ENCODE measurements at regions not wholly inside any gene's neighbourhood (a gene's known extent, or its start where the extent isn't known, plus 50 kb on each side); places are given as distances from the start of the nearest gene placed in this dataset.
A peak's percentile ranks its signal among the peaks of the same experiment; 100 is the strongest.

GRCh38 chr1:243963571-243963970 lies 87.5 kb upstream of the ZBTB18 start:
- H4K8ac ChIP-seq (ENCODE audit: low read depth in 2 of 2, low read length in 2 of 2) = no peak overlapping the region
- H3K9me1 ChIP-seq (ENCODE audit: insufficient read depth, low read length) = peaks cover 2% of the 10 kb centered on the region; the same call in 1 of the 2 replicates
- ChIA-PET POLR2A (ENCODE audit: unreplicated experiment) (no interaction called here), CTCF (no interaction called here)
- in situ Hi-C loops (cut with MboI; ENCODE audit: low sequenced_read_pairs) (no loop called here), intact Hi-C loops (cut with micrococcal nuclease) (no loop called here), dilution Hi-C loops (cut with HindIII; ENCODE audit: low sequenced_read_pairs, unreplicated experiment) (no loop called here)
- H3K56ac ChIP-seq (ENCODE audit: extremely low read depth, insufficient read depth, low read length) = no peak overlapping the region
- no peak overlapping the region for H3K4me3 ChIP-seq (ENCODE audit: insufficient read depth, low read depth, low read length)
- no peak overlapping the region for H2AK9ac ChIP-seq (replicated peaks; ENCODE audit: low read depth, low read length, poor library complexity)
- no peak overlapping the region for H3K14ac ChIP-seq (replicated peaks; ENCODE audit: low read depth, low read length)
- H3K4me2 ChIP-seq (ENCODE audit: low read depth, low read length) = no peak overlapping the region
- H3K27me3 ChIP-seq (ENCODE audit: control insufficient read depth, insufficient read depth, low read length) = peaks cover 3% of the 10 kb centered on the region; the same call in 1 of the 2 replicates
- H4K20me1 ChIP-seq (ENCODE audit: insufficient read depth, low read length) = no peaks in the 10 kb centered on the region
- no CpG with 5 or more reads among the region's 3 CpGs for WGBS, 2 experiments (ENCODE audit: extremely low coverage in 2 of 2, insufficient read length in 1 of 2)
- no peaks in the 10 kb centered on the region for H3K9me3 ChIP-seq (ENCODE audit: control insufficient read depth, insufficient read depth, low read length)
- H2AFZ ChIP-seq (replicated peaks; ENCODE audit: low read length, poor library complexity) = no peak overlapping the region
- no peak overlapping the region for H2BK20ac ChIP-seq (ENCODE audit: low read depth, low read length)
- no TSS peak for BruUV-seq (replicated peaks)
- no peaks in the 10 kb centered on the region for H3K79me1 ChIP-seq (ENCODE audit: low read depth in 1 of 2, low read length in 2 of 2)
- H2BK15ac ChIP-seq (ENCODE audit: low read depth, low read length) = no peak overlapping the region
- no peak overlapping the region for H3K4ac ChIP-seq (ENCODE audit: low read depth, low read length)
- H4K91ac ChIP-seq (ENCODE audit: insufficient read depth, low read depth, low read length) = no peak overlapping the region
- TF ChIP-seq SMC3 (IDR thresholded peaks at IDR 0.05; ENCODE audit: low read depth, low read length) = no peak
- TF ChIP-seq CEBPB (IDR thresholded peaks at IDR 0.05; ENCODE audit: low read depth, low read length) = peak; percentile 46
- TF ChIP-seq CHD1 (IDR thresholded peaks at IDR 0.05; ENCODE audit: low read depth, low read length) = no peak
- no peak overlapping the region for H2AK5ac ChIP-seq (ENCODE audit: low read depth, low read length)
- no peak overlapping the region for H3K9ac ChIP-seq (ENCODE audit: low read depth, low read length)
- H3K27ac ChIP-seq (ENCODE audit: insufficient read depth, low read length) = no peak overlapping the region
- ATAC-seq (ENCODE audit: low read depth) = no peak
- H3K4me1 ChIP-seq (ENCODE audit: control insufficient read depth, insufficient read depth, low read length) = peaks cover 6% of the 10 kb centered on the region
- no peak overlapping the region for H2BK120ac ChIP-seq (ENCODE audit: low read depth, low read length)
- H2BK5ac ChIP-seq (ENCODE audit: low read depth, low read length, poor library complexity, severe bottlenecking) = no peak overlapping the region
- H3K23ac ChIP-seq (ENCODE audit: low read depth, low read length) = no peak overlapping the region
- no peak overlapping the region for H3K18ac ChIP-seq (ENCODE audit: low read depth, low read length)
- H3K36me3 ChIP-seq (ENCODE audit: control insufficient read depth, insufficient read depth, low read length) = no peaks in the 10 kb centered on the region
- no peak for DNase-seq
- H4K5ac ChIP-seq (ENCODE audit: low read depth, low read length) = no peak overlapping the region
